Ishikawa (cell line): ENCODE measurements at regions not wholly inside any gene's neighbourhood (a gene's known extent, or its start where the extent isn't known, plus 50 kb on each side); places are given as distances from the start of the nearest gene placed in this dataset.

Source experiments
- CEBPB ChIP-seq: IDR thresholded peaks from 2 replicates; pipeline ENCODE4 v1.6.1; 2012
- CREB1 ChIP-seq: IDR thresholded peaks from 2 replicates; pipeline ENCODE4 v1.6.1; 2012; ENCODE audit warnings: low read depth
- EGR1 ChIP-seq: IDR thresholded peaks from 2 replicates; pipeline ENCODE4 v1.6.1; 2012
- EP300 ChIP-seq: IDR thresholded peaks from 2 replicates; pipeline ENCODE4 v1.6.1; 2012; ENCODE audit warnings: borderline replicate concordance
- FOXM1 ChIP-seq: IDR thresholded peaks from 2 replicates; pipeline ENCODE4 v1.6.1; 2012; ENCODE audit warnings: low read depth, borderline replicate concordance
- MAX ChIP-seq: IDR thresholded peaks from 2 replicates; pipeline ENCODE4 v1.6.1; 2012
- NFIC ChIP-seq: IDR thresholded peaks from 2 replicates; pipeline ENCODE4 v1.6.1; 2012
- RAD21 ChIP-seq: IDR thresholded peaks from 2 replicates; pipeline ENCODE4 v1.6.1; 2012; ENCODE audit warnings: low read depth
- REST ChIP-seq: IDR thresholded peaks from 2 replicates; pipeline ENCODE4 v1.6.1; 2012; ENCODE audit warnings: low read depth, mild to moderate bottlenecking
- TAF1 ChIP-seq: IDR thresholded peaks from 2 replicates; pipeline ENCODE4 v1.6.1; 2012; ENCODE audit warnings: low read depth, mild to moderate bottlenecking
- TCF12 ChIP-seq: IDR thresholded peaks from 2 replicates; pipeline ENCODE4 v1.6.1; 2012; ENCODE audit warnings: low read depth
- TEAD4 ChIP-seq: IDR thresholded peaks from 2 replicates; pipeline ENCODE4 v1.6.1; 2012
- USF1 ChIP-seq: IDR thresholded peaks from 2 replicates; pipeline ENCODE4 v1.6.1; 2012
- YY1 ChIP-seq: IDR thresholded peaks from 2 replicates; pipeline ENCODE4 v1.6.1; 2012; ENCODE audit warnings: low read depth
- ZBTB7A ChIP-seq: IDR thresholded peaks from 2 replicates; pipeline ENCODE4 v1.6.1; 2012; ENCODE audit warnings: low read depth

- TF ChIP-seq RAD21: no peak
- TF ChIP-seq TCF12: no peak
- TF ChIP-seq YY1: no peak
- TF ChIP-seq EGR1: no peak
- no peak for TF ChIP-seq USF1
- no peak for TF ChIP-seq ZBTB7A
- TF ChIP-seq CEBPB: no peak
- TF ChIP-seq TAF1: no peak
- no peak for TF ChIP-seq CREB1
- TF ChIP-seq TEAD4: no peak
- no peak for TF ChIP-seq NFIC
- TF ChIP-seq REST: no peak
- no peak for TF ChIP-seq FOXM1
- no peak for TF ChIP-seq EP300
These were observed 141.6 kb downstream of the CYP26A1 start for GRCh38 chr10:93215312-93215711.

- TF ChIP-seq ZBTB7A: no peak
- TF ChIP-seq TAF1: no peak
- no peak for TF ChIP-seq YY1
These were observed 142.8 kb downstream of the CYP26A1 start for GRCh38 chr10:93216341-93216985.

- TF ChIP-seq TAF1 (no peak), YY1 (no peak), REST (no peak)
These were observed 144.7 kb downstream of the CYP26A1 start for GRCh38 chr10:93218386-93218785.

GRCh38 chr10:93219347-93219746 lies 145.7 kb downstream of the CYP26A1 start:
- no peak for TF ChIP-seq TEAD4
- no peak for TF ChIP-seq MAX
- TF ChIP-seq TCF12: no peak
- TF ChIP-seq REST: no peak
- TF ChIP-seq YY1: no peak
- TF ChIP-seq NFIC: no peak
- no peak for TF ChIP-seq CEBPB
- no peak for TF ChIP-seq EGR1
- TF ChIP-seq USF1: no peak
- TF ChIP-seq CREB1: no peak
- no peak for TF ChIP-seq TAF1
- no peak for TF ChIP-seq ZBTB7A
- TF ChIP-seq FOXM1: no peak
- TF ChIP-seq RAD21: no peak
- TF ChIP-seq EP300: no peak
